Ovary (tissue), 7 donors: ENCODE measurements at regions not wholly inside any gene's neighbourhood (a gene's known extent, or its start where the extent isn't known, plus 50 kb on each side); places are given as distances from the start of the nearest gene placed in this dataset.

Source experiments
- DNase-seq, 5 donors: peaks; one replicate each; pipeline ENCODE4 v3.0.0-alpha.2; 2019 to 2020
- H3K27ac ChIP-seq, 2 donors: fragments of 200-600 bp; one replicate each; pipeline versions ENCODE4 v1.5.1 to v1.8.0; 2019 to 2022
- H3K27me3 ChIP-seq: fragments of 200-600 bp; one replicate; pipeline ENCODE4 v1.8.0; 2022
- H3K36me3 ChIP-seq: fragments of 200-600 bp; sonication (generic); one replicate; pipeline ENCODE4 v1.5.1; 2019
- H3K4me1 ChIP-seq: one replicate; pipeline ENCODE4 v1.8.1; 2013; ENCODE audit warnings: mild to moderate bottlenecking, moderate library complexity; ENCODE audit not compliant: insufficient read depth
- H3K4me3 ChIP-seq: fragments of 200-600 bp; sonication (generic); one replicate; pipeline ENCODE4 v1.5.1; 2017
- H3K9me3 ChIP-seq, 2 donors: fragments of 200-600 bp in 1 of 2; sonication (generic) in 1 of 2; one replicate each; pipeline versions ENCODE4 v1.5.1 to v1.8.1; 2013 to 2019; ENCODE audit warnings: mild to moderate bottlenecking in 1 of 2, moderate library complexity in 1 of 2
- CTCF ChIP-seq, 3 donors: fragments of 450-650 bp in 2 of 3; fragments of 200-600 bp in 1 of 3; IDR thresholded peaks; one replicate each; pipeline versions ENCODE4 v1.5.1 to v1.8.0; 2016 to 2022; ENCODE audit warnings: antibody characterized with exemption in 3 of 3, mild to moderate bottlenecking in 1 of 3
- EP300 ChIP-seq: sonication (generic); formaldehyde crosslinking; IDR thresholded peaks from one replicate; pipeline ENCODE4 v1.6.1; 2017; ENCODE audit warnings: antibody characterized with exemption
- POLR2A ChIP-seq: fragments of 450-650 bp; IDR thresholded peaks from one replicate; pipeline ENCODE4 v1.6.1; 2017; ENCODE audit warnings: antibody characterized with exemption, mild to moderate bottlenecking, moderate library complexity
- WGBS, 3 donors: extraction: QIAGEN DNeasy Blood & Tissue Kit in 1 of 3; methylation state at CpG; one replicate each; pipeline versions ENCODE4 v1.1.5 to v1.1.7; 2013 to 2017; 5-methylcytosine and 5-hydroxymethylcytosine counted together
- intact Hi-C, 4 donors: fragments of 100-400 bp; cut with DNase I; formaldehyde crosslinking; loops; one replicate each; pipeline versions ENCODE4 v1.11.0 to v1.15.1; 2022 to 2023
- donor health status: DM: no; HTN: no; CAD: no; lungs with moderate emphysema.
- donor health status: DM: no; HTN: no; CAD: no.
- donor health status: Bipolar disorder and iron deficiency.
- donor health status: DM: no; HTN: no; CAD: no.
- donor health status: DM: yes; HTN: yes; CAD: no.

- Histone ChIP-seq H3K4me3 (no peak overlapping the region), H3K27ac (no peak overlapping the region), H3K4me1 (no peaks in the 10 kb centered on the region), H3K9me3 (no peaks in the 10 kb centered on the region), H3K27me3 (no peaks in the 10 kb centered on the region), H3K36me3 (no peaks in the 10 kb centered on the region)
- no peak for DNase-seq
- TF ChIP-seq CTCF (IDR thresholded peaks at IDR 0.05) (no peak), POLR2A (no peak), EP300 (no peak)
- WGBS, 3 donors, result 20 to 50% (median 27%) methylated on average over 5 of the region's 5 CpGs
- intact Hi-C loops, result no loop called here
Measured at GRCh38 chr18:7466190-7466589, 100.9 kb upstream of the PTPRM start.

- Histone ChIP-seq H3K27ac (no peak overlapping the region), H3K9me3 (no peaks in the 10 kb centered on the region), H3K27me3 (no peaks in the 10 kb centered on the region), H3K4me3 (no peak overlapping the region), H3K36me3 (no peaks in the 10 kb centered on the region), H3K4me1 (no peaks in the 10 kb centered on the region)
- TF ChIP-seq EP300 (no peak), POLR2A (no peak), CTCF (IDR thresholded peaks at IDR 0.05) (no peak)
- no peak for DNase-seq
- intact Hi-C loops, result no loop called here
- WGBS, 3 donors, result 82 to 89% (median 86%) methylated on average over 18 of the region's 18 CpGs
Measured at GRCh38 chr18:7467708-7468466, 99.2 kb upstream of the PTPRM start.

GRCh38 chr18:7470101-7470500 lies 97.0 kb upstream of the PTPRM start:
- intact Hi-C loops, result no loop called here
- 45 to 58% (median 52%) methylated on average over 5 of the region's 5 CpGs for WGBS, 3 donors
- H3K4me3 ChIP-seq, result no peak overlapping the region
- DNase-seq, result no peak
- no peak overlapping the region for H3K27ac ChIP-seq
- H3K9me3 ChIP-seq, result no peaks in the 10 kb centered on the region
- H3K36me3 ChIP-seq, result no peaks in the 10 kb centered on the region
- no peak for TF ChIP-seq POLR2A
- no peak for TF ChIP-seq CTCF (IDR thresholded peaks at IDR 0.05)
- no peak for TF ChIP-seq EP300
- no peaks in the 10 kb centered on the region for H3K27me3 ChIP-seq
- no peaks in the 10 kb centered on the region for H3K4me1 ChIP-seq

GRCh38 chr18:7470503-7470902 lies 96.6 kb upstream of the PTPRM start:
- Histone ChIP-seq H3K4me1 (no peaks in the 10 kb centered on the region), H3K9me3 (no peaks in the 10 kb centered on the region), H3K27ac (no peak overlapping the region), H3K27me3 (no peaks in the 10 kb centered on the region), H3K4me3 (no peak overlapping the region), H3K36me3 (no peaks in the 10 kb centered on the region)
- TF ChIP-seq EP300 (no peak), CTCF (IDR thresholded peaks at IDR 0.05) (no peak), POLR2A (no peak)
- DNase-seq, result no peak
- 89 to 100% (median 92%) methylated on average over 3 of the region's 3 CpGs for WGBS, 3 donors
- intact Hi-C loops, result no loop called here
